ENCODE measurements at regions not wholly inside any gene's neighbourhood (a gene's known extent, or its start where the extent isn't known, plus 50 kb on each side); places are given as distances from the start of the nearest gene placed in this dataset.

DNA sequence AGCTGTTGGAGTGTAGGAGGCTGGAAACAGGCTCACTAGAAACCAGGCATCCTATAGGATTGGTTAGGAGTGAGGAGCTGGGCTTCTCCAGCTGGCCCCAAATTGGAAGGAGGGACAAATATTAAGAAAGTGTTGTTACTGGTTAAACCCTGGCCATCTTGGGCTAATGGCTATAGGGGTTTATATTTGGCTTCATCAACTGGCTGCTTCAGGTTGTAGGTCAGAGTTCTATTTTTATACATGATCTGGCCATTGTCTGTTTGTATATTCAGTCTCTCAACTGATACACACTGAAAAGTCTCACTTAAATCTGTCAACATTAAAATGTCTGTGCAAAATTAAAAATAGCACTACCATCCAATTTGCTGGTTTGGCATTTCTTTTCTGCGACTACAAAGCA is 70.2 kb upstream of the ARRDC4 start:
- TF ChIP-seq CTCF (IDR thresholded peaks at IDR 0.05) = no peak
- no peak for TF ChIP-seq POLR2AphosphoS5 (IDR thresholded peaks at IDR 0.05)
- no peak for TF ChIP-seq POLR2A (IDR thresholded peaks at IDR 0.05)

All from breast epithelium (tissue), 3 donors.